Trophoblast cell (in vitro differentiated cells and primary cell): ENCODE measurements at regions not wholly inside any gene's neighbourhood (a gene's known extent, or its start where the extent isn't known, plus 50 kb on each side); places are given as distances from the start of the nearest gene placed in this dataset.

ENCODE experiments used
- DNase-seq, 2 donors: peaks; one replicate each; pipeline ENCODE4 v3.0.0-alpha.2; 2016
- H2AFZ ChIP-seq: 2 replicates; pipeline ENCODE4 v1.6.1; 2013; ENCODE audit warnings: low read length, moderate library complexity, mild to moderate bottlenecking; ENCODE audit not compliant: insufficient read depth, poor library complexity
- H2AK5ac ChIP-seq: 2 replicates; pipeline ENCODE4 v1.6.1; 2013; ENCODE audit warnings: mild to moderate bottlenecking, low read length
- H2BK120ac ChIP-seq: 2 replicates; pipeline ENCODE4 v1.6.1; 2013; ENCODE audit warnings: low read length, mild to moderate bottlenecking, moderate library complexity; ENCODE audit not compliant: insufficient read depth, poor library complexity
- H2BK12ac ChIP-seq: 2 replicates; pipeline ENCODE4 v1.6.1; 2013; ENCODE audit warnings: mild to moderate bottlenecking, low read length, moderate library complexity
- H2BK5ac ChIP-seq: 2 replicates; pipeline ENCODE4 v1.6.1; 2013; ENCODE audit warnings: low read length, low read depth, moderate library complexity, mild to moderate bottlenecking; ENCODE audit not compliant: poor library complexity
- H3K14ac ChIP-seq: 2 replicates; pipeline ENCODE4 v1.6.1; 2013; ENCODE audit warnings: mild to moderate bottlenecking, low read length
- H3K18ac ChIP-seq: 2 replicates; pipeline ENCODE4 v1.6.1; 2013; ENCODE audit warnings: mild to moderate bottlenecking, low read length
- H3K23ac ChIP-seq: 2 replicates; pipeline ENCODE4 v1.6.1; 2013; ENCODE audit warnings: low read length
- H3K27ac ChIP-seq: 2 replicates; pipeline ENCODE4 v1.5.1; 2013; ENCODE audit warnings: low read depth, mild to moderate bottlenecking, inconsistent platforms, low read length, moderate library complexity
- H3K27me3 ChIP-seq: 2 replicates; pipeline ENCODE4 v1.6.1; 2013; ENCODE audit warnings: inconsistent platforms, mild to moderate bottlenecking, low read length, moderate library complexity; ENCODE audit not compliant: insufficient read depth
- H3K36me3 ChIP-seq, 2 experiments: 1 replicate in 1 of 2; 2 replicates in 1 of 2; pipeline ENCODE4 v1.6.1; 2013; ENCODE audit warnings: low read length in 2 of 2, mild to moderate bottlenecking in 2 of 2, moderate library complexity in 1 of 2; ENCODE audit not compliant: insufficient read depth in 2 of 2, control insufficient read depth in 1 of 2
- H3K4ac ChIP-seq: 2 replicates; pipeline ENCODE4 v1.6.1; 2013; ENCODE audit warnings: low read depth, mild to moderate bottlenecking, low read length, moderate library complexity
- H3K4me1 ChIP-seq, 2 experiments: 1 replicate in 1 of 2; 2 replicates in 1 of 2; pipeline ENCODE4 v1.6.1; 2013; ENCODE audit warnings: low read length in 2 of 2, mild to moderate bottlenecking in 2 of 2, moderate library complexity in 1 of 2; ENCODE audit not compliant: insufficient read depth in 2 of 2, control insufficient read depth in 1 of 2
- H3K4me2 ChIP-seq: 2 replicates; pipeline ENCODE4 v1.6.1; 2013; ENCODE audit warnings: inconsistent platforms, mild to moderate bottlenecking, low read length, moderate library complexity
- H3K4me3 ChIP-seq: 2 replicates; pipeline ENCODE4 v1.5.1; 2013; ENCODE audit warnings: mild to moderate bottlenecking, low read depth, low read length, inconsistent platforms
- H3K79me1 ChIP-seq: one replicate; pipeline ENCODE4 v1.6.1; 2013; ENCODE audit warnings: low read length
- H3K79me2 ChIP-seq: 2 replicates; pipeline ENCODE4 v1.6.1; 2013; ENCODE audit warnings: low read length, mild to moderate bottlenecking; ENCODE audit not compliant: control insufficient read depth, insufficient read depth, poor library complexity
- H3K9ac ChIP-seq: 2 replicates; pipeline ENCODE4 v1.6.1; 2013; ENCODE audit warnings: mild to moderate bottlenecking, low read length
- H3K9me3 ChIP-seq: 2 replicates; pipeline ENCODE4 v1.6.1; 2013; ENCODE audit warnings: low read depth, mild to moderate bottlenecking, control low read depth, inconsistent platforms, low read length; ENCODE audit not compliant: insufficient read depth
- H4K12ac ChIP-seq: 2 replicates; pipeline ENCODE4 v1.6.1; 2013; ENCODE audit warnings: low read depth, mild to moderate bottlenecking, low read length, moderate library complexity
- H4K8ac ChIP-seq: 2 replicates; pipeline ENCODE4 v1.6.1; 2013; ENCODE audit warnings: low read depth, mild to moderate bottlenecking, low read length, moderate library complexity
- H4K91ac ChIP-seq: one replicate; pipeline ENCODE4 v1.6.1; 2013; ENCODE audit warnings: low read depth, mild to moderate bottlenecking, low read length, moderate library complexity
- WGBS: extraction: QIAGEN DNeasy Blood & Tissue Kit; methylation state at CpG from one replicate; pipeline ENCODE4 v1.1.7; 2013; ENCODE audit warnings: missing lambda C conversion rate; ENCODE audit not compliant: insufficient read length, insufficient coverage; ENCODE audit errors: extremely low coverage; 5-methylcytosine and 5-hydroxymethylcytosine counted together

DNA sequence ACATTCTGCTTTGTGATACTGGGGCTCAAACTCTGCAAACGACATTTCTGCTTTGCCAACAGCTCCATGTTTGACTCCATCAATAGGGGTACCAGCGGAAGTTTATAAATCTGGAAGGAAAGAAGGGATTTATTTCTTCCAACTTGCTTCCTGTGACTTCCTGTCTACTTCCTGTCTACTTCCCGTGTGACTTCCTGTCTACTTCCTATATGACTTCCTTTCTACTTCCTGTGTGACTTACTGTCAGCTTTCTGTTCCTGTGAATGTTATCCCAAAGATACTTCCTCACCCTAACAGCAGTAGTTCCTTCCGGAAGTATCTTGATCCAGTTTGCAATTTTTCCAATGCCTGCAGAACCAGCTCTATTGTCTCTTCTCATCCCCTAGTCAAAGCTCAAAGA, 52.0 kb upstream of the MBOAT2 start:
- H2AFZ ChIP-seq = no peak overlapping the region
- no peak overlapping the region for H3K18ac ChIP-seq
- H3K36me3 ChIP-seq = no peaks in the 10 kb centered on the region
- no peak for DNase-seq
- H3K27ac ChIP-seq = no peak overlapping the region
- H3K4me1 ChIP-seq = no peaks in the 10 kb centered on the region
- H3K23ac ChIP-seq = no peak overlapping the region
- no peak overlapping the region for H3K4me2 ChIP-seq
- no peak overlapping the region for H2BK120ac ChIP-seq
- WGBS = no CpG with 5 or more reads among the region's 4 CpGs
- no peak overlapping the region for H2BK12ac ChIP-seq
- no peak overlapping the region for H3K4me3 ChIP-seq
- no peak overlapping the region for H4K8ac ChIP-seq
- no peak overlapping the region for H4K91ac ChIP-seq
- H2AK5ac ChIP-seq = no peak overlapping the region
- no peak overlapping the region for H3K4ac ChIP-seq
- H4K12ac ChIP-seq = no peak overlapping the region
- H3K79me1 ChIP-seq = peaks cover 3% of the 10 kb centered on the region
- H3K9me3 ChIP-seq = no peaks in the 10 kb centered on the region
- no peak overlapping the region for H3K9ac ChIP-seq
- H3K27me3 ChIP-seq = no peaks in the 10 kb centered on the region
- no peak overlapping the region for H2BK5ac ChIP-seq
- no peak overlapping the region for H3K14ac ChIP-seq
- no peaks in the 10 kb centered on the region for H3K79me2 ChIP-seq

DNA sequence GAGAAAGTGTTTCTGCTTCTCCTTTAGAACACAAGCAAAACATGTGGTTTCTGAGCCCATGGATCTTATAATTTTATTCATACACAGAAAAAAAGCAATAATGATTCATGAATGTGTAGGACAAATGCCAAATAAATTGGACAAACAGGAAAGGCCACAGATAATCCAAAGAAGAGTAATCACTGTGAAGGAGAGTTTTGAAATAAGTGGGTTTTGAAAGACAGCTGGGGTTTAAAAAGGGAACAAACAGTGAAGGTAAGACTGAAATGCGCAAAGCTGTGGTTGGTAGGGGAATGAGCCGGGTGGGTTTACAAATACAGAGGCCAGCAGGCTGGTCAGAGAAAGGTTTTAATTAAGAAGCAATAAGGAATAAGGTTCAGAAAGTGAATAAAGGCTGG, 50.0 kb upstream of the MBOAT2 start:
- H2BK5ac ChIP-seq = no peak overlapping the region
- H3K79me2 ChIP-seq = no peaks in the 10 kb centered on the region
- H2AFZ ChIP-seq = no peak overlapping the region
- no peaks in the 10 kb centered on the region for H3K36me3 ChIP-seq
- H3K9me3 ChIP-seq = no peaks in the 10 kb centered on the region
- no peak overlapping the region for H4K12ac ChIP-seq
- H3K9ac ChIP-seq = no peak overlapping the region
- no peak overlapping the region for H3K4ac ChIP-seq
- H3K27me3 ChIP-seq = no peaks in the 10 kb centered on the region
- no peak overlapping the region for H4K91ac ChIP-seq
- no peak overlapping the region for H2BK120ac ChIP-seq
- no peak overlapping the region for H3K23ac ChIP-seq
- no peak overlapping the region for H2BK12ac ChIP-seq
- no peak overlapping the region for H3K4me2 ChIP-seq
- WGBS = no CpG with 5 or more reads among the region's 2 CpGs
- H2AK5ac ChIP-seq = no peak overlapping the region
- H3K27ac ChIP-seq = no peak overlapping the region
- no peak for DNase-seq
- H4K8ac ChIP-seq = no peak overlapping the region
- no peak overlapping the region for H3K4me3 ChIP-seq
- H3K18ac ChIP-seq = no peak overlapping the region
- no peaks in the 10 kb centered on the region for H3K79me1 ChIP-seq
- H3K4me1 ChIP-seq = peaks cover 0 to 3% of the 10 kb centered on the region in 2 experiments
- no peak overlapping the region for H3K14ac ChIP-seq
